GM12891 (cell line): ENCODE measurements at regions not wholly inside any gene's neighbourhood (a gene's known extent, or its start where the extent isn't known, plus 50 kb on each side); places are given as distances from the start of the nearest gene placed in this dataset.

Experiments used
- PAX5 ChIP-seq: IDR thresholded peaks from 2 replicates; pipeline ENCODE4 v1.6.1; 2011; ENCODE audit warnings: low read length, moderate library complexity, mild to moderate bottlenecking; ENCODE audit not compliant: insufficient read depth, severe bottlenecking
- POLR2A ChIP-seq: IDR thresholded peaks from 2 replicates; pipeline ENCODE4 v1.6.1; 2011; ENCODE audit warnings: low read depth, low read length, control low read depth
- POLR2AphosphoS5 ChIP-seq: IDR thresholded peaks from 2 replicates; pipeline ENCODE4 v1.6.1; 2011; ENCODE audit warnings: low read depth, low read length, control low read depth
- SPI1 ChIP-seq: IDR thresholded peaks from 2 replicates; pipeline ENCODE4 v1.6.1; 2011; ENCODE audit warnings: low read depth, low read length, control low read depth
- TAF1 ChIP-seq: IDR thresholded peaks from 2 replicates; pipeline ENCODE4 v1.6.1; 2011; ENCODE audit warnings: low read depth, low read length, control low read depth

DNA sequence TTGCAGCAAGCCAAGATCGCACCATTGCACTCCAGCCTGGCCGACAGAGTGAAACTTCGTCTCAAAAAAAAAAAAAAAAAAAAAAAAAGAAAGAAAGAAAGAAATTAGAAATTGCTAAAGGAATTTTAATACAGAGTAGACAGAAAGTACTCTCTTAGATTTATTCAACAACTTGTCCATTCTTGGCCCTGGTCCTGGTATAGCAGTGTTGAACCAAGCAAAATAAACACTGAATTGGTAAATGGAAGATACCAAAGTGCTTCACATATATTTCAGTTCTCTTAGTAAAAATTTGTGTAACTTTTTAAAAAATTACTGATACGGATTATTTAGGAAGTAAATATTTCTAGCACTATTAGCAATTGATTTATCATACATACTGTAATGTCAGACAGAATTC is 165.9 kb upstream of the TLL1 start:
- no peak for TF ChIP-seq POLR2A
- no peak for TF ChIP-seq PAX5
- no peak for TF ChIP-seq POLR2AphosphoS5
- no peak for TF ChIP-seq TAF1
- TF ChIP-seq SPI1: no peak
